ENCODE measurements at regions not wholly inside any gene's neighbourhood (a gene's known extent, or its start where the extent isn't known, plus 50 kb on each side); places are given as distances from the start of the nearest gene placed in this dataset.
"Not testable (repeated sequence)": the region's sequence is repeated elsewhere in the genome, so short reads cannot be mapped to it uniquely, and the experiment has no call there.

DNA sequence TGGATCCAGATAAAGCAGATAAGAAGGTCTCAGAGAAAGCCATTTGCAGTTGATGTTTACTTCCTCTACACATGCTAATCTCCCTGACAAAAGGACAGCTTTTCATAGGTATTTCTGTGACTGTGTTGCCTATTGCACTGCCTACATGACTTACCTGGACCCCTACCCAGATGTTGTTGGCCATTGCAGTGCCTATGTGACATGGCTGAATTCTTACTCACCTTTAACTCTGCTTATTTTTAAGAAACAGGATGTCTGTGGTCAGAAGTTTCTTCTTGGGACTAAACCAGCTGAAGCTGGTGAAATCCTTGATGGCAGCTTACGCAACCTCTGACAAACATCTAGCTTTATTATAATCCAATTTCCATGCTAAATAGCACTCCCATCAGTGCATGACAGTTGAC is 50.7 kb downstream of the PPIAL4D start:
- DNase-seq, result not testable (repeated sequence)

DNA sequence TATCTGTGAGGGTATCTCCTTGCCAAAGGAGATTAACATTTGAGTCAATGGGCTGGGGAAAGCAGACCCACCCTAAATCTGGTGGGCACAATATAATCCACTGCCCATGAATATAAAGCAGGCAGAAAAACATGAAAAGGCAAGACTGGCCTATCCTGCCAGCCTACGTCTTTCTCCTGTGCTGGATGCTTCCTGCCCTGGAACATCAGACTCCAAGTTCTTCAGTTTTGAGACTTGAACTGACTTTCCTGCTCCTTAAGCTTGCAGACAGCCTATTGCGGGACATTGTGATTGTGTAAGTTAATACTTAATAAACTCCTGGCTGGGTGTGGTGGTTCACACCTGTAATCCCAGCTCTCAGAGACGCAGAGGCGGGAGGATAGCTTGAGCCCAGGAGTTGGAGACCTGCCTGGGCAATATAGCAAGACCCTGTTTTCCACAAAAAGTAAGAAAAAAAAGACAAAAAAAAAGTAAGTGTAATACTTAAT is 52.4 kb downstream of the PPIAL4D start:
- not testable (repeated sequence) for DNase-seq

DNA sequence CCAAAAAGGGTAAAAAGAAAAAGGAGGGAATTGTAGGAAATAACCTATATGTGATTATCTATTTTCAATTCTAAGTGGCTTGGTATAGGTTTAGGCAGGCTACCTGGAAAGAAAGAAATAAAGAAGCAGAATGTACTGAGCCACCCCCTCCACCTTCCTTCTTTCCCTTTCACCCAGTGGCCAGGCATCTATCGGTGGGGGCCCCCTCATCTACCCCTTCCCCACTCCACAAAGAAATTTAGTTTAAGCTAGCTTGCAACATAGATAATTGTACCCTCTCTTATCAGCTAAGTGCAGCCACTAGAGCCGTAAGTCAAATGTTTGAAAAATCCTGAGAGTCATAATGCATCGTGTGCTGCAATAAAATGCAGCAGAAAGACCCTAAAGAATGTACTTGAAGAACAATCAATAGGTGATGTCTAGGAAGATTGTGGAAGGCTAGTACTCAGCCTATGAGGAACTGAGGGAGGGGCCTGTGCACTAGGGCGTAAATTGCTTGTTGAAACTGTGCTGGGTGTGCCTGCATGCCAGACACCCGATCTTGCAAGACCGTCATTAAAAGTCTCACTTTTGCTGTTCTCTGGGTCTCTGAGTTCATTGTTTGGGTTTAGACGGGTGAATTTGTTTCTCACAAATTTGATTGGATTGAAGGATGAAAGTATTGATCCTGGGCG is 53.0 kb downstream of the PPIAL4D start:
- DNase-seq, result peak; percentile 8

DNA sequence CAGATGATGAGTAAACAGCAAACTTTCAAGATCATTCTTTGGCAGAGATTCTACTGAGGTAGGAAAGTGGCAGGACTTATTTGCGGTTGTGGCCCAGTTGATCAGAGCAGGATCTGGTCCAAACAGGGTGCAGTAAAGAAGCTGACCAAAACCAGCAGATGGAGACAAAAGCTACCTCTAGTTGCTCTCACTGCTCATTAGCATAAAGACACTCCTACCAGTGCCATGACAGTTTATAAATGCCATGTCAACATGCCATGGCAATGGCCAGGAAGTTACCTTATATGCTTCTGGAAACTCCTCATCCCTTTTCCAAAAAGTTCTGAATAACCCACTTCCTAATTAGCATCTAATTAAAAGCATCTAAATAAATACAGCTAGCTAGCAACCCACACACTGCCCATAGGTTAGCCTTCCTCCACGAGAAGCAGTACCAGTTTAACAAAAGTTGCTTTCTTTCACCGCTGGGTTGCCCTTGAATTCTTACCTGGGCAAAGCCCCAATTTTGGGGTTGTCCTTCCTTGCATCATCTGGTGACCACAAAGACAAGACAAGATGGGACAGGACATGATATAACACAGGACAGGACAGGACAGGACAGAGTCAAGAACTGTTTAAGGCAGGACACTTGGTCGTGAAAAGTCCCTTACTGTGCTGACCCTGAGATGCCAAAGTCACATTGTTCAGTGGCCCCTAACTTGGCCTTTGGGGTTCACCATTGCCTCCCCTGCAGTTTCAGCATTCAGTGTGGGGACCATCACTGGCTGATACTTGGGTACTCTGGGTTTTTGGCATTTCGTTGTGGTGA is 59.2 kb downstream of the PPIAL4D start:
- not testable (repeated sequence) for DNase-seq

DNA sequence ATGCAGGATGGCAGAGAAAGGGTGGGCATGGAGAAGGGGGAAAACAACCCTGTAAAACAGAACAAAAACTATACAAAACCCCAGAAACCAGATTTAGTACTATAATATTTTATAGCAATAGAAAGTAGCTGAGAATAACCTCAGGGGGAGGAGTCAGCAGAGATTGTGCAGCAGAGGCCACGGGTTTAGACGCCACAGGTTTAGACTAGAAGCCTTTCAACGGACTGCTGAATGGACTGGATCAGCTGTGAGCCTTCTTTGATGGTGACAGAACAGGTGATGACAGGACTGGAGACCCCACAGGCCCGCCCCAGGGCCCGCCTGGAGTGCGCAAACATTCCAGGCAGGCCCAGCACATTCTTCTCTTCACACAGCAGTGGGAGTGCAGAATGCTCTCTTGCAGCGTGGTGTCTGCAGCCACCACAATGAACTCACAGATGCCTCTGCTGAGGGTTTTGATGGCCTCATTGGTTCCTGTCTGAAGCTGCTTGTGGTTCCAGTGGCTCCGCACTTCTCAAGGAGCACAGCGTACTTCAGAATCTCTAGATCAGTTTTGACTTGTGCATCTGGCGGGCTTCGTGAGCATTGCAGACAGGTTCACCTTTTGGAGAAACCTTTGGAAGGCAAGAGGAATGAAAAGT is 65.6 kb downstream of the PPIAL4D start:
- not testable (repeated sequence) for DNase-seq

DNA sequence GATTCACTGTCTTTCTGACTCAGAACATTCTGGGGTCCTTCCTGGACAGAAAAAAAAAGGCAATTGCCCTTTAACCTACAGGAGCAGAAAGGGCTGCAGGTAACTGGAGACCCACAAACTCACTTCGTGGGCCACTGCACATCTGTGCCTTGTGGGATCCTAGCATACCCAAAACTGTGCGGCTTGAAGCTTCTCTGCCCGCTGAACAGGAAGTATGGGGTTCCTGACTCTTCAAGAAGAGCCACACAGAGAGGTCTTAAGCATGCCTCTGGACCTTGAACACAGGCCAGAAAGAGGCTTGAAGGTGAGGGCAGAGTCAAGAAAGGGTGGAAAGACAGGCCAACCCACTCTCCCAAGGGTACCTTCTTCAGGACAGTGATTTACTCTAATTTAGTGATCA is 67.6 kb downstream of the PPIAL4D start:
- not testable (repeated sequence) for DNase-seq

DNA sequence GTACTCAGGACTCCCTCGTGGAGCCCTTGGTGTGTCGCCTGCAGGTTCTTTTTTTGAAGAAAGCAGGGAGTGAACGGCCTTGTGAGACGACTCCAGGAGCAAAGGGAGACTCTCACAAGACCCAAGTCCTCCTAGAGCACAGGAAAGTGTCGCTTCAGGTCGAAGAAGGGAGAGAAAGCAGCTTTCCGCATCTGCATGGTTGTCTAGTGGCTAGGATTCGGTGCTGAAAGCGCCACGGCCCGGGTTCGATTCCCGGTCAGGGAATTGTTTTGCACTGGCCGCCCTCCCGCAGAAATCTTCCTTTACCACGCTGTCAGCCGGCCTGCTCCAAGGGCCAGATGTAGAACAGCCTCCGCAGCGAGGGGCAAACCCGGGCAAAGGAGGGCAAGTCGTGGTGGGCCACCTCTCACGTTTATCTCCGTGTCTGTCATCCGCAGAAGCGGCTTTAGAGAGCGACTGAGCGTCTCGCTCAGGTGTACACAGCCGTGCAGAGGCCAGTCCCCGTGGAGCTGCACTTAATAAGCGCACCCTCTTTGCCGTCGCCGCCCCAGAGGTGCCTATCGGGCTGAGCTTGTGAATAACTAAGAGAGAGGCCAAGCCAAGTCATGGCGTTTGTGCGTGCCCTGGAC is 72.6 kb downstream of the FAM72D start:
- not testable (repeated sequence) for DNase-seq

DNA sequence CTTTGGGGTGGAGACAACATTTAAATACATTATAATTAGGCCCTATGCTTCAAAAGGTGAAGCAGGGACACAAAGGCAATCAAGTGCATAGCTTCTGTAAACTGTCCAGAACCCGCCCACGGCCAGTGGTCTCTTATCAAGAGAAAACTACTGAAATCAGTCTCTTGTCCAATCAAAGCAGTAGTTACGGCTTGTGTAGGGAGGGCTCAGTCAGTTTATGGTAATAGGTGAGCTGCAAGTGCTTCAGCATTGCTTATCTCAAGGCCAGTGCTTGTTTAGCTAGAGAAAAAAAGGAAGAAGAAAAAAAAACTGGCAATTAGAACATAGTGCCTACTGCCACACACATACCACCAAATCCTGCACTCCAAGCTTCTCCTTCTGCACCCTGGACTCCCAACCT is 68.6 kb downstream of the FAM72D start:
- DNase-seq, result not testable (repeated sequence)
